ENCODE measurements at regions not wholly inside any gene's neighbourhood (a gene's known extent, or its start where the extent isn't known, plus 50 kb on each side); places are given as distances from the start of the nearest gene placed in this dataset.

DNA sequence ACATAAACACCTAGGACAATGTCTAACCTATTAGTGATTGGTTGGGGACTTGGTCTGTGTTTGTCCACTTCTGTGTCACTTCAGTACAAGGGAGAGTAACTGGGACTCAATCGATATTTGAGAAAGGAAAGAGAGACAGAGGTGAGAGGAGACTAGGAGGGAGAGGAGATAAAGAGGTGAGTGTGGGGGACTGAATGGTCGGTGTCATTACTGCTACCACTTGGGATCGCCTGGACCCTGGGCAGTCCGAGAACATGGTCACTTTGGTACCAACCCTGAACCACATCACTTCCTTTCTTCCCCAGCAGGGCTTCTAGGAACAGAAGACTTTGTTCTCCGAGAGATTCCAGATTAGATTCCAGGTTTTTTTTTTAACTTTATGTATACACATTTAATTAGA lies 63.7 kb downstream of the GPR6 start:
- no peak for TF ChIP-seq POLR2A (IDR thresholded peaks at IDR 0.05)
- TF ChIP-seq, protein P1, sequence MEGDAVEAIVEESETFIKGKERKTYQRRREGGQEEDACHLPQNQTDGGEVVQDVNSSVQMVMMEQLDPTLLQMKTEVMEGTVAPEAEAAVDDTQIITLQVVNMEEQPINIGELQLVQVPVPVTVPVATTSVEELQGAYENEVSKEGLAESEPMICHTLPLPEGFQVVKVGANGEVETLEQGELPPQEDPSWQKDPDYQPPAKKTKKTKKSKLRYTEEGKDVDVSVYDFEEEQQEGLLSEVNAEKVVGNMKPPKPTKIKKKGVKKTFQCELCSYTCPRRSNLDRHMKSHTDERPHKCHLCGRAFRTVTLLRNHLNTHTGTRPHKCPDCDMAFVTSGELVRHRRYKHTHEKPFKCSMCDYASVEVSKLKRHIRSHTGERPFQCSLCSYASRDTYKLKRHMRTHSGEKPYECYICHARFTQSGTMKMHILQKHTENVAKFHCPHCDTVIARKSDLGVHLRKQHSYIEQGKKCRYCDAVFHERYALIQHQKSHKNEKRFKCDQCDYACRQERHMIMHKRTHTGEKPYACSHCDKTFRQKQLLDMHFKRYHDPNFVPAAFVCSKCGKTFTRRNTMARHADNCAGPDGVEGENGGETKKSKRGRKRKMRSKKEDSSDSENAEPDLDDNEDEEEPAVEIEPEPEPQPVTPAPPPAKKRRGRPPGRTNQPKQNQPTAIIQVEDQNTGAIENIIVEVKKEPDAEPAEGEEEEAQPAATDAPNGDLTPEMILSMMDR (IDR thresholded peaks at IDR 0.05): no peak
- no peak for TF ChIP-seq POLR2AphosphoS5 (IDR thresholded peaks at IDR 0.05)
- no peak for TF ChIP-seq EP300 (IDR thresholded peaks at IDR 0.05)
